GM19397 (cell line): ENCODE measurements at regions not wholly inside any gene's neighbourhood (a gene's known extent, or its start where the extent isn't known, plus 50 kb on each side); places are given as distances from the start of the nearest gene placed in this dataset.

Experiments used
- ATAC-seq: cut with Tn5 transposase; IDR thresholded peaks from one replicate; pipeline ENCODE4 v1.9.1; 2021; ENCODE audit warnings: mild to moderate bottlenecking, moderate library complexity; ENCODE audit not compliant: unreplicated experiment

- no peak for ATAC-seq
Observed at GRCh38 chr11:90911192-90911591, 688.3 kb upstream of the CHORDC1 start.

GRCh38 chr11:90908074-90908473 is 685.2 kb upstream of the CHORDC1 start:
- ATAC-seq: no peak

GRCh38 chr11:90895850-90896249 is 673.0 kb upstream of the CHORDC1 start:
- no peak for ATAC-seq

- ATAC-seq: no peak
Observed at GRCh38 chr11:90890347-90890746, 667.5 kb upstream of the CHORDC1 start.

GRCh38 chr11:90884181-90884580 is 661.3 kb upstream of the CHORDC1 start:
- ATAC-seq: no peak

GRCh38 chr11:90874986-90875385 is 652.1 kb upstream of the CHORDC1 start:
- no peak for ATAC-seq

- ATAC-seq: no peak
Observed at GRCh38 chr11:90874281-90874680, 651.4 kb upstream of the CHORDC1 start.

- no peak for ATAC-seq
Observed at GRCh38 chr11:90867416-90867815, 644.6 kb upstream of the CHORDC1 start.

- ATAC-seq: no peak
Observed at GRCh38 chr11:90856790-90857189, 633.9 kb upstream of the CHORDC1 start.

GRCh38 chr11:90855531-90855930 is 632.7 kb upstream of the CHORDC1 start:
- ATAC-seq: no peak

- ATAC-seq: no peak
Observed at GRCh38 chr11:90851196-90851595, 628.3 kb upstream of the CHORDC1 start.

- ATAC-seq: no peak
Observed at GRCh38 chr11:90849312-90849711, 626.5 kb upstream of the CHORDC1 start.

- no peak for ATAC-seq
Observed at GRCh38 chr11:90847268-90847886, 624.5 kb upstream of the CHORDC1 start.

GRCh38 chr11:90846628-90847027 is 623.8 kb upstream of the CHORDC1 start:
- ATAC-seq: no peak

GRCh38 chr11:90845799-90846198 is 623.0 kb upstream of the CHORDC1 start:
- no peak for ATAC-seq

GRCh38 chr11:90845126-90845525 is 622.3 kb upstream of the CHORDC1 start:
- ATAC-seq: no peak

GRCh38 chr11:90844041-90844440 is 621.2 kb upstream of the CHORDC1 start:
- ATAC-seq: no peak

- no peak for ATAC-seq
Observed at GRCh38 chr11:90842681-90843080, 619.8 kb upstream of the CHORDC1 start.

- no peak for ATAC-seq
Observed at GRCh38 chr11:90840071-90840470, 617.2 kb upstream of the CHORDC1 start.

GRCh38 chr11:90836031-90836430 is 613.2 kb upstream of the CHORDC1 start:
- no peak for ATAC-seq

- no peak for ATAC-seq
Observed at GRCh38 chr11:90823446-90823845, 600.6 kb upstream of the CHORDC1 start.

GRCh38 chr11:90822996-90823395 is 600.1 kb upstream of the CHORDC1 start:
- ATAC-seq: no peak

- ATAC-seq: no peak
Observed at GRCh38 chr11:90818196-90818745, 595.4 kb upstream of the CHORDC1 start.
